Panc1 (cell line): ENCODE measurements at regions not wholly inside any gene's neighbourhood (a gene's known extent, or its start where the extent isn't known, plus 50 kb on each side); places are given as distances from the start of the nearest gene placed in this dataset.

Experiments
- ATAC-seq: fragments of 200-7000 bp; cut with Tn5 transposase; 2 replicates; pipeline ENCODE4 v1.9.1; 2020; ENCODE audit warnings: mild to moderate bottlenecking, moderate library complexity
- BruUV-seq: library from RNA; stranded (reverse); fragments of 400-500 nt; replicated peaks from 2 replicates; lab custom pipeline; 2021; lab: Mats Ljungman, UMichigan
- CTCF ChIA-PET: fragments of 300-600 bp; sonication (Branson Sonifier 250); formaldehyde crosslinking; loops from one replicate; lab custom pipeline; 2022; ENCODE audit warnings: antibody characterized with exemption; lab: Charles Lee
- POLR2A ChIA-PET: fragments of 300-600 bp; sonication (Branson Sonifier 250); formaldehyde crosslinking; loops from one replicate; lab custom pipeline; 2022; ENCODE audit warnings: antibody characterized with exemption; lab: Charles Lee
- DNase-seq: peaks from one replicate; pipeline ENCODE4 v3.0.0-alpha.2; 2010; ENCODE audit warnings: low read depth, low spot score
- H3K27ac ChIP-seq: 2 replicates; pipeline ENCODE4 v1.5.1; 2011; ENCODE audit warnings: mild to moderate bottlenecking, low read length, inconsistent platforms
- H3K27me3 ChIP-seq: fragments of 200-500 bp; sonication (Bioruptor generic); 2 replicates; pipeline ENCODE4 v1.6.0; 2014; ENCODE audit warnings: low read length, inconsistent platforms; ENCODE audit not compliant: control insufficient read depth, insufficient read depth
- H3K36me3 ChIP-seq: fragments of 200-500 bp; sonication (Bioruptor generic); 2 replicates; pipeline ENCODE4 v1.5.1; 2014; ENCODE audit warnings: inconsistent platforms, mild to moderate bottlenecking, low read length, moderate library complexity; ENCODE audit not compliant: control insufficient read depth, insufficient read depth
- H3K4me1 ChIP-seq: 2 replicates; pipeline ENCODE4 v1.5.1; 2011; ENCODE audit warnings: inconsistent platforms, mild to moderate bottlenecking, low read length, moderate library complexity; ENCODE audit not compliant: control insufficient read depth, insufficient read depth
- H3K4me3 ChIP-seq, 2 experiments: 2 replicates each; pipeline ENCODE4 v1.5.1; 2011 to 2012; ENCODE audit warnings: low read depth in 2 of 2, low read length in 2 of 2, mild to moderate bottlenecking in 2 of 2, inconsistent platforms in 1 of 2, moderate library complexity in 1 of 2
- H3K9me3 ChIP-seq: fragments of 200-500 bp; sonication (Bioruptor generic); 2 replicates; pipeline ENCODE4 v1.5.1; 2014; ENCODE audit warnings: low read depth, mild to moderate bottlenecking, inconsistent platforms, low read length, moderate library complexity; ENCODE audit not compliant: control insufficient read depth, insufficient read depth
- POLR2AphosphoS5 ChIP-seq: IDR thresholded peaks from 2 replicates; pipeline ENCODE4 v1.6.1; 2012; ENCODE audit warnings: mild to moderate bottlenecking, low read depth, low read length, moderate library complexity
- SIN3A ChIP-seq: IDR thresholded peaks from 2 replicates; pipeline ENCODE4 v1.6.1; 2012; ENCODE audit warnings: low read depth, mild to moderate bottlenecking, low read length, moderate library complexity, borderline replicate concordance; ENCODE audit not compliant: insufficient read depth
- TCF7L2 ChIP-seq: IDR thresholded peaks from 2 replicates; pipeline ENCODE4 v1.6.1; 2011; ENCODE audit warnings: mild to moderate bottlenecking, low read depth, low read length, inconsistent platforms
- in situ Hi-C: cut with HindIII; loops from 2 replicates; pipeline ENCODE4 v1.10.0; 2016; ENCODE audit warnings: low sequenced_read_pairs, low pct_unique_long_range_greater_than_20kb
- intact Hi-C: fragments of 100-400 bp; cut with micrococcal nuclease; formaldehyde crosslinking; loops from one replicate; pipeline ENCODE4 v1.10.0; 2022; ENCODE audit not compliant: unreplicated experiment
- TF ChIP-seq, protein P1 (sequence below): fragments of 450-650 bp; IDR thresholded peaks from 2 replicates; pipeline ENCODE4 v1.5.1; 2017; ENCODE audit warnings: mild to moderate bottlenecking
- TF ChIP-seq, protein P2 (sequence below), 2 experiments: IDR thresholded peaks; 2 replicates each; pipeline ENCODE4 v1.6.1; 2011 to 2012; ENCODE audit warnings: low read depth in 2 of 2, control low read depth in 1 of 2, low read length in 1 of 2, mild to moderate bottlenecking in 1 of 2, moderate library complexity in 1 of 2; ENCODE audit not compliant: insufficient read depth in 1 of 2

- DNase-seq (no peak), ATAC-seq (no peak)
- no peaks in the 10 kb centered on the region for H3K9me3 ChIP-seq
- H3K4me3 ChIP-seq = no peak overlapping the region
- no peaks in the 10 kb centered on the region for H3K27me3 ChIP-seq
- H3K4me1 ChIP-seq = no peaks in the 10 kb centered on the region
- no TSS peak for BruUV-seq
- no peaks in the 10 kb centered on the region for H3K36me3 ChIP-seq
- no peak overlapping the region for H3K27ac ChIP-seq
- intact Hi-C loops (no loop called here), in situ Hi-C loops (no loop called here)
- TF ChIP-seq TCF7L2 (no peak), SIN3A (no peak), POLR2AphosphoS5 (no peak)
- TF ChIP-seq, protein P1, sequence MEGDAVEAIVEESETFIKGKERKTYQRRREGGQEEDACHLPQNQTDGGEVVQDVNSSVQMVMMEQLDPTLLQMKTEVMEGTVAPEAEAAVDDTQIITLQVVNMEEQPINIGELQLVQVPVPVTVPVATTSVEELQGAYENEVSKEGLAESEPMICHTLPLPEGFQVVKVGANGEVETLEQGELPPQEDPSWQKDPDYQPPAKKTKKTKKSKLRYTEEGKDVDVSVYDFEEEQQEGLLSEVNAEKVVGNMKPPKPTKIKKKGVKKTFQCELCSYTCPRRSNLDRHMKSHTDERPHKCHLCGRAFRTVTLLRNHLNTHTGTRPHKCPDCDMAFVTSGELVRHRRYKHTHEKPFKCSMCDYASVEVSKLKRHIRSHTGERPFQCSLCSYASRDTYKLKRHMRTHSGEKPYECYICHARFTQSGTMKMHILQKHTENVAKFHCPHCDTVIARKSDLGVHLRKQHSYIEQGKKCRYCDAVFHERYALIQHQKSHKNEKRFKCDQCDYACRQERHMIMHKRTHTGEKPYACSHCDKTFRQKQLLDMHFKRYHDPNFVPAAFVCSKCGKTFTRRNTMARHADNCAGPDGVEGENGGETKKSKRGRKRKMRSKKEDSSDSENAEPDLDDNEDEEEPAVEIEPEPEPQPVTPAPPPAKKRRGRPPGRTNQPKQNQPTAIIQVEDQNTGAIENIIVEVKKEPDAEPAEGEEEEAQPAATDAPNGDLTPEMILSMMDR = no peak
- TF ChIP-seq, protein P2, sequence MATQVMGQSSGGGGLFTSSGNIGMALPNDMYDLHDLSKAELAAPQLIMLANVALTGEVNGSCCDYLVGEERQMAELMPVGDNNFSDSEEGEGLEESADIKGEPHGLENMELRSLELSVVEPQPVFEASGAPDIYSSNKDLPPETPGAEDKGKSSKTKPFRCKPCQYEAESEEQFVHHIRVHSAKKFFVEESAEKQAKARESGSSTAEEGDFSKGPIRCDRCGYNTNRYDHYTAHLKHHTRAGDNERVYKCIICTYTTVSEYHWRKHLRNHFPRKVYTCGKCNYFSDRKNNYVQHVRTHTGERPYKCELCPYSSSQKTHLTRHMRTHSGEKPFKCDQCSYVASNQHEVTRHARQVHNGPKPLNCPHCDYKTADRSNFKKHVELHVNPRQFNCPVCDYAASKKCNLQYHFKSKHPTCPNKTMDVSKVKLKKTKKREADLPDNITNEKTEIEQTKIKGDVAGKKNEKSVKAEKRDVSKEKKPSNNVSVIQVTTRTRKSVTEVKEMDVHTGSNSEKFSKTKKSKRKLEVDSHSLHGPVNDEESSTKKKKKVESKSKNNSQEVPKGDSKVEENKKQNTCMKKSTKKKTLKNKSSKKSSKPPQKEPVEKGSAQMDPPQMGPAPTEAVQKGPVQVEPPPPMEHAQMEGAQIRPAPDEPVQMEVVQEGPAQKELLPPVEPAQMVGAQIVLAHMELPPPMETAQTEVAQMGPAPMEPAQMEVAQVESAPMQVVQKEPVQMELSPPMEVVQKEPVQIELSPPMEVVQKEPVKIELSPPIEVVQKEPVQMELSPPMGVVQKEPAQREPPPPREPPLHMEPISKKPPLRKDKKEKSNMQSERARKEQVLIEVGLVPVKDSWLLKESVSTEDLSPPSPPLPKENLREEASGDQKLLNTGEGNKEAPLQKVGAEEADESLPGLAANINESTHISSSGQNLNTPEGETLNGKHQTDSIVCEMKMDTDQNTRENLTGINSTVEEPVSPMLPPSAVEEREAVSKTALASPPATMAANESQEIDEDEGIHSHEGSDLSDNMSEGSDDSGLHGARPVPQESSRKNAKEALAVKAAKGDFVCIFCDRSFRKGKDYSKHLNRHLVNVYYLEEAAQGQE (IDR thresholded peaks at IDR 0.05; ENCODE audit: insufficient read depth in 1 of 2, low read depth in 2 of 2, low read length in 1 of 2) = no peak
- POLR2A ChIA-PET = no interaction called here
- CTCF ChIA-PET = no interaction called here
Measured at GRCh38 chr18:26631135-26631534, 82.8 kb upstream of the KCTD1 start.

- CTCF ChIA-PET = no interaction called here
- Histone ChIP-seq H3K27me3 (no peaks in the 10 kb centered on the region), H3K4me1 (no peaks in the 10 kb centered on the region), H3K27ac (no peak overlapping the region), H3K9me3 (no peaks in the 10 kb centered on the region), H3K36me3 (no peaks in the 10 kb centered on the region), H3K4me3 (no peak overlapping the region)
- TF ChIP-seq, protein P1 = no peak
- TF ChIP-seq, protein P2 (IDR thresholded peaks at IDR 0.05; ENCODE audit: insufficient read depth in 1 of 2, low read depth in 2 of 2, low read length in 1 of 2) = no peak
- TF ChIP-seq POLR2AphosphoS5 (no peak), SIN3A (no peak), TCF7L2 (no peak)
- no peak for DNase-seq
- BruUV-seq = no TSS peak
- intact Hi-C loops = no loop called here
- in situ Hi-C loops = no loop called here
- ATAC-seq = no peak
- POLR2A ChIA-PET = no interaction called here
Measured at GRCh38 chr18:26630596-26630995, 82.2 kb upstream of the KCTD1 start.
